ENCODE measurements at regions not wholly inside any gene's neighbourhood (a gene's known extent, or its start where the extent isn't known, plus 50 kb on each side); places are given as distances from the start of the nearest gene placed in this dataset.

GRCh38 chr3:194875581-194876402 lies 190.1 kb downstream of the FAM43A start:
- TF ChIP-seq EZH2 (IDR thresholded peaks at IDR 0.05; ENCODE audit: low read depth, unreplicated experiment) = no peak
- no peak for TF ChIP-seq NANOG (IDR thresholded peaks at IDR 0.05; ENCODE audit: borderline replicate concordance)
- TF ChIP-seq CREB1 (CRISPR knock-in tag; IDR thresholded peaks at IDR 0.05; ENCODE audit: low read depth) = no peak
- TF ChIP-seq ZNF331 (CRISPR knock-in tag; IDR thresholded peaks at IDR 0.05; ENCODE audit: low read depth) = no peak
- no peak for TF ChIP-seq ZNF462 (CRISPR knock-in tag; IDR thresholded peaks at IDR 0.05)
- TF ChIP-seq, protein P1, sequence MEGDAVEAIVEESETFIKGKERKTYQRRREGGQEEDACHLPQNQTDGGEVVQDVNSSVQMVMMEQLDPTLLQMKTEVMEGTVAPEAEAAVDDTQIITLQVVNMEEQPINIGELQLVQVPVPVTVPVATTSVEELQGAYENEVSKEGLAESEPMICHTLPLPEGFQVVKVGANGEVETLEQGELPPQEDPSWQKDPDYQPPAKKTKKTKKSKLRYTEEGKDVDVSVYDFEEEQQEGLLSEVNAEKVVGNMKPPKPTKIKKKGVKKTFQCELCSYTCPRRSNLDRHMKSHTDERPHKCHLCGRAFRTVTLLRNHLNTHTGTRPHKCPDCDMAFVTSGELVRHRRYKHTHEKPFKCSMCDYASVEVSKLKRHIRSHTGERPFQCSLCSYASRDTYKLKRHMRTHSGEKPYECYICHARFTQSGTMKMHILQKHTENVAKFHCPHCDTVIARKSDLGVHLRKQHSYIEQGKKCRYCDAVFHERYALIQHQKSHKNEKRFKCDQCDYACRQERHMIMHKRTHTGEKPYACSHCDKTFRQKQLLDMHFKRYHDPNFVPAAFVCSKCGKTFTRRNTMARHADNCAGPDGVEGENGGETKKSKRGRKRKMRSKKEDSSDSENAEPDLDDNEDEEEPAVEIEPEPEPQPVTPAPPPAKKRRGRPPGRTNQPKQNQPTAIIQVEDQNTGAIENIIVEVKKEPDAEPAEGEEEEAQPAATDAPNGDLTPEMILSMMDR (conservative IDR thresholded peaks at IDR 0.05; ENCODE audit: low read depth in 2 of 2) = no peak
- TF ChIP-seq ZNF114 (CRISPR knock-in tag; IDR thresholded peaks at IDR 0.05) = no peak
- no peak for TF ChIP-seq EZH2phosphoT487 (IDR thresholded peaks at IDR 0.05; ENCODE audit: unreplicated experiment)
- no peak for TF ChIP-seq STAT1 (IDR thresholded peaks at IDR 0.05; ENCODE audit: unreplicated experiment)
- no peak for TF ChIP-seq POLR2AphosphoS5 (IDR thresholded peaks at IDR 0.05; ENCODE audit: low read depth)
- TF ChIP-seq JUNB (IDR thresholded peaks at IDR 0.05; ENCODE audit: unreplicated experiment) = no peak
- TF ChIP-seq REST (IDR thresholded peaks at IDR 0.05; ENCODE audit: unreplicated experiment) = no peak
- Histone ChIP-seq H3F3A (replicated peaks; ENCODE audit: low read depth) (no peaks in the 10 kb centered on the region), H3K27ac (ENCODE audit: low read depth) (no peak overlapping the region), H2AFZ (no peak overlapping the region; the same call in 1 of the 2 replicates), H3K27me3 (ENCODE audit: insufficient read depth) (no peaks in the 10 kb centered on the region), H3K79me2 (replicated peaks; ENCODE audit: insufficient read depth) (no peaks in the 10 kb centered on the region), H3K4me1 (ENCODE audit: insufficient read depth) (peaks cover 18% of the 10 kb centered on the region), H3K4me2 (no peak overlapping the region), H3K36me3 (ENCODE audit: insufficient read depth) (no peaks in the 10 kb centered on the region), H3K4me3 (no peak overlapping the region), H3K9me2 (ENCODE audit: insufficient read depth) (no peaks in the 10 kb centered on the region), H4K20me1 (replicated peaks; ENCODE audit: insufficient read depth) (no peaks in the 10 kb centered on the region)
- H3K9me3 Mint-ChIP-seq = no peaks in the 10 kb centered on the region
- H3K27ac Mint-ChIP-seq = no peak overlapping the region
- no peak for DNase-seq (ENCODE audit: low spot score)
- peaks cover 21% of the 10 kb centered on the region for H3K4me1 Mint-ChIP-seq
- H3K4me3 Mint-ChIP-seq = no peak overlapping the region
- no peak for ATAC-seq
- H3K36me3 Mint-ChIP-seq (ENCODE audit: low read depth) = no peaks in the 10 kb centered on the region
- H3K27me3 Mint-ChIP-seq (ENCODE audit: insufficient read depth, low read depth, poor library complexity) = no peaks in the 10 kb centered on the region

All from GM23338 (cell line).